ENCODE measurements at regions not wholly inside any gene's neighbourhood (a gene's known extent, or its start where the extent isn't known, plus 50 kb on each side); places are given as distances from the start of the nearest gene placed in this dataset.

- TF ChIP-seq, protein P1, sequence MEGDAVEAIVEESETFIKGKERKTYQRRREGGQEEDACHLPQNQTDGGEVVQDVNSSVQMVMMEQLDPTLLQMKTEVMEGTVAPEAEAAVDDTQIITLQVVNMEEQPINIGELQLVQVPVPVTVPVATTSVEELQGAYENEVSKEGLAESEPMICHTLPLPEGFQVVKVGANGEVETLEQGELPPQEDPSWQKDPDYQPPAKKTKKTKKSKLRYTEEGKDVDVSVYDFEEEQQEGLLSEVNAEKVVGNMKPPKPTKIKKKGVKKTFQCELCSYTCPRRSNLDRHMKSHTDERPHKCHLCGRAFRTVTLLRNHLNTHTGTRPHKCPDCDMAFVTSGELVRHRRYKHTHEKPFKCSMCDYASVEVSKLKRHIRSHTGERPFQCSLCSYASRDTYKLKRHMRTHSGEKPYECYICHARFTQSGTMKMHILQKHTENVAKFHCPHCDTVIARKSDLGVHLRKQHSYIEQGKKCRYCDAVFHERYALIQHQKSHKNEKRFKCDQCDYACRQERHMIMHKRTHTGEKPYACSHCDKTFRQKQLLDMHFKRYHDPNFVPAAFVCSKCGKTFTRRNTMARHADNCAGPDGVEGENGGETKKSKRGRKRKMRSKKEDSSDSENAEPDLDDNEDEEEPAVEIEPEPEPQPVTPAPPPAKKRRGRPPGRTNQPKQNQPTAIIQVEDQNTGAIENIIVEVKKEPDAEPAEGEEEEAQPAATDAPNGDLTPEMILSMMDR (IDR thresholded peaks at IDR 0.05) = no peak
- TF ChIP-seq EZH2 (IDR thresholded peaks at IDR 0.05; ENCODE audit: borderline replicate concordance, insufficient read depth, low read depth, low read length, poor library complexity, severe bottlenecking) = no peak
Observed at GRCh38 chr16:65314627-65315008, 192.8 kb upstream of the CDH11 start.
